ENCODE measurements at regions not wholly inside any gene's neighbourhood (a gene's known extent, or its start where the extent isn't known, plus 50 kb on each side); places are given as distances from the start of the nearest gene placed in this dataset.

DNA sequence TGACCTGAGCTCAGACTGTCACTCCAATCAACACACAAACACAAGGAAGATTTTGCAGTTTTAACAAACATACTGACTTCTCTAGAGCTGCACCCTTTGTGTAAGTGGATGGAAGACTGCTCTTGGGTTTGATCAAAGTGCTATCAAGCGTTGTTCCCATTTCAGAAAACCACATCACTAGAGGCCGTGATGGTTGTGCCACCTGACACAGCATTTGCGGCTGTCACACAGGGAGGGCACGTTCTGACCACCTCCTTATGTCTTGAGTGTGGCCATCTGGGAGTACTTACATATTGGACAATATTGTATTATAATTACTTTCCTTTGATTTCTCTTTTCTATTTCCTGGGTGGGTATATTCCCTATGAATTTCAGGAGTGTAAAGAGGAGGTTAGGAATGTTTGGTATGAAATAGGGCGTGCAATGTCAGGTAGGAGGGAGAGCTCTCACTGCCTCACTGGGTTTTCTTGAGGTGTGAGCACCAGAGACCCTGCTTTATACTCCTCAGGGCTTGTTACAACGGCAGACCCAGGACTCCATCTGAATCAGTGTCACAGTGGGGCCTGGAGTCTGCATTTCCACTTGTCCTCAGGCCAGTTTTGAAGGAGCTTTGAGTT is 74.3 kb downstream of the SYNE3 start:
- no peak for DNase-seq (ENCODE audit: low spot score)

DNA sequence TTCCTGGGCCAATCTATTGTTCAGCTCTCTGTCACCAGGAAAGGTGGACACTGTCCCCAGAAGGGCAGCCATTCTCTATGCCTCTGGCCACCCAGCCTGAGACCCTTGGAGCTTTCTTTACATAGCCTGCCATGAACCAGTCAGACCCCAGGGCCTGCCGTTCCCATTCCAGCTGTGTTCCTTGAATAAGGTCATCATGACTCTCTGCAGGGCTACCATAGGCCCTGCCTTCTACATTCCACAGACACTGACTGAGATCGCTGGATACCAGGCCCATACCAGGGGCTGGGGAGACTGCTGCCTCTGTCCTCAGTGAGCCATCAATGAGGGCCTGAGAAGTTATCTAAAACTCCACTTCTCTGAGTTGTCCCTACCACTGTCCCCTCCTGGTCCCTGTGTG is 75.5 kb downstream of the SYNE3 start:
- DNase-seq (ENCODE audit: low spot score) = no peak

DNA sequence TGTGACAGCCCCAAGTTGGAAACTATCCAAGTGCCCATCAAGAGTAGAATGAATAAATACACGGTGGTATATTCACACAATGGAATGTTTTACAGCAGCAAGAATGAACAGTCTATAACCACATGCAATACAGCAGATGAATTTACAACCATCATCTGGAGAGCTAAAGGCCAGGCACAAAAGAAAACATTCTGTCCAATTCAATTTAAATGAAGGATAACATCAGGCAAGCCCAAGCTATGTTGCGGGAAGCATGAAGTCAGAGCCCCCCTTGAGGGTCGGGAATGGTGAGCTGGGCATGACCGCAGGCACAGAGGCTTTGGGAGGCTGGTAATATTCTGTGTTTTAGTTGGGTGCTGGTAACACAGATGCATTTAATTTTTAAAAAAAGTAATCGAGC is 76.0 kb downstream of the SYNE3 start:
- DNase-seq (ENCODE audit: low spot score) = no peak

DNA sequence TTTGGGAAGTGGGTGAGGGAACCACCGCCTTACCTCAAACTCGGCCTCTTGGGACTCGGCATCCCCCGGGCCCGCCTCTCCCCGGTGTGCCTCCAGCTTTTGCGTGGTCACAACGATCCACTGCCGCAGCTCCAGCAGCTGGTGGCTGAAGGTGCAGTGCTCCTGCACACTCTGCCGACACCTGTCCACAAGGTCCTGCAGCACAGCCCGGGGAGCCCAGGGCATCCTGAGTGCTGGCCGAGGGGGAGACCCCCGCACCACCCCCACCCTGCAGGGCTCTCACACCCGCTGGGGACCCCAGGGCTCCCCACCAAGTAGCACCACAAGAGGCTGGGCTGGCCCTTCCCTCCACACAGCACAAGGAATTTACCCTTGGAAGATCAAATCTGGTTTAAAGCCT is 76.6 kb downstream of the SYNE3 start:
- DNase-seq (ENCODE audit: low spot score) = no peak

DNA sequence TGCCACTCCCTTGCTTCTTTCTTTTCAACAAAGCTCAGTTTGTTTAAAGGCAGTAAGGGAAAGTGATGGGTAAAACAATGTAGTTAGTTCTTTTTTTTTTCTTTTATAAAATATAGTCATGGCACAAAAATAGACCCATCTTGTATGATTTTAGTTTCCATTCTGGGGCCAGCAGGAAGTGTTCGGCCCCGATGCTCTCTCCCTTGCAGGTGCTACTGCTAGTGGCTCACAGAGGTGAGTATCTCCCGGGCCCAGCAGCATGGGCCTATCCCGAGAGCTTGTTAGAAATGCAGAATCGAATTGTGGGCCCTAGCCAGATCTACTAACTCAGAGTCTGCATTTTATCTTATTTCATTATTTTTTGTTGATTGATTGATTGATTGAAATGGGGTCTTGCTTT is 78.7 kb downstream of the SYNE3 start:
- DNase-seq (ENCODE audit: low spot score) = no peak

DNA sequence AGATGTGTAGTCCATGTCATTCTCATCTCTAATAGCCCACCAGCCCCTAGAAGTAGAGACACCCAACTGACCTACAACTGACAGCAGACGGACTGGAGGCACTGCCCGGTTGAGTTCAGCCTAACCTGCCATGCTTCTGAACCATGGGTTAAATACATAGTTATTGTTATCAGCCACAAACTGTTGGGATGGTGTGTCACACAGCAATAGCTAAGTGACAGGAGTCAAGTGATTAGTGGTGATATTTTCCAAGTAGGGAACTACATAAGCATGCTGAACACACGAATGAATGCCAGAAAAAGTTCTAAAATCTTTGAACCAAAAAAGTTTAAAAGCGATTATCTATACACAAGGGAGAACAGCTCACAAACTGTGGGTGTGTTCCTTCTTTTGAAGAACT is 80.1 kb downstream of the SYNE3 start:
- DNase-seq (ENCODE audit: low spot score) = no peak

DNA sequence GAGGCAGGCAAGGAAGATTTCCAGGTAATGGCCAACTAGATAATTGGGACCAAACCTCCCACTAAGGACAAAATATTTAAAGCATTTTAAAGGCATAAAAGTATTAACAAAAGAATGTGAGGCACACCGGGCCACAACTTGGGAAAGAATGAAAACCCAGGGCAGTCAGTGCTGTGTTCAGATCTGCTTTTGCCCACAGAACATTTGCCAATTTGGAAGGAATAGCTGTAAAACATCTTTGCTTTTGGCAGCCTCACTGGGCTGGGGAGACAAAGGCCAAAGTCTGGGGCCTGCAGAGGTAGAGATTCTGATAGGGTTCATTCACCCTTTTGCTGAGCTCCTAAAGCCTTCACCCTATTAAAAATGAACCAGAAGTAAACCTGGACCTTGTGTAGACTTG is 82.3 kb downstream of the SYNE3 start:
- DNase-seq (ENCODE audit: low spot score) = no peak

DNA sequence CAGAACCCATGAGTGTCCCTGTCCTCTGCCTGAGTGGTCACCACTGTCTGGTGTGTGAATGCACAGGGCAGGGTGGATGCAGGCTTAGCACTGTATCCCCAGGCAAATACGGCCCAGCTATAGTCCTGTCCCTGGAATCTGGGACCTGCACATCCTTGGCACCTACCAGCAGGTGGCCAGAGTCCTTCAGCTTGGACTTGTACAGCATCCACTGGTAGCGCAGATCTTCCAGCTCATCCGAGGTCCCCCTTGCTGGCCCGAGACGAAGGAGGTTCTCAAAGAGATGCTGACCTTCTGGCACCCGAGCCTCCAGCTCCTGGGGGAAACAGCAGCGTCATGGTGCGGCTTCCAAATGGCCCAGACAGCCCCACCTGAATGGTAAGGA is 83.4 kb downstream of the SYNE3 start:
- no peak for DNase-seq (ENCODE audit: low spot score)

DNA sequence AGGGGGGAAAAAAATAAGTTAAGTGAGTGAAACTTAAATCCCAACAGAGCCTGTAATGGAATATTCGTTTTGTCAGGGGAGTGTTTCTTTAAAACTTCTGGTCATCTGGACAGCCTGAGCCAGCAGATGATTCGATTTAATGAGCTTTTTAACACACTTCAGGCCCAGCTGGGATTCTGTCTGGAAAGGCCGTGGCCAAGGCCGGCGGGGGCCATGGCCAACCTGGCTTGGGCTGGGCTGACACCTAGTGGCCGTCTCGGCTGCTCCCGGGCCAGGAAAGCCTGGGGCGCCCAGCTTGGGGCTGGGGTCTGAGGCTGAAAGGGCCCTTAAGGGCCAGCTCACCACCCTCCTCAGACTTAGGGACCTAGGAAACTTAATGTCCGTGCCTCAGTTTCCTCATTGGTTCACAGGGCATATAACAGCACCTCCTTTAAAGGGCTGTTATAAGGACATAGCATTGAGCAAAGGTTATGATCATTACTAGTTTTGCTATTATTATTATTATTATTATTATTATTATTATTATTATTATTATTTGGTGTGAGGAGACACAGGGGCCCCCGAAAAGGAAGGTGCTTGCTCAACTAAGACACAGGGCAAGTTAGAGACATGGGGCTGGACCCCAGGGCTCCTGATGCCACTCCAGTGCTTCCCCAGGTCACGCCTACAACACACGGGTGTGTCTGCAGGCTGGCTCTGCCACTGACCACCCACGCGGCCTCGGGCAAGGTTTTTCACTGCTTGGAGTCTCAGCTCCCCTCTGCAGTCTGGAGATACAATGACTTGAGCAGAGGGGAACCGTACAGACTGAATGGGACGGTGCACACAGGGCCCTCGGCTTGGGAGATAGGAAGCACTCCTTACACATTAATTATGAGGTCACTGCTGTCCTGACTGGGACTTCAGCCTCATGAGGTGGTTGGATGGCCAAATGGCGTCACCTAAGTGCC is 84.0 kb downstream of the SYNE3 start:
- peak; percentile 76 for DNase-seq (ENCODE audit: low spot score)

DNA sequence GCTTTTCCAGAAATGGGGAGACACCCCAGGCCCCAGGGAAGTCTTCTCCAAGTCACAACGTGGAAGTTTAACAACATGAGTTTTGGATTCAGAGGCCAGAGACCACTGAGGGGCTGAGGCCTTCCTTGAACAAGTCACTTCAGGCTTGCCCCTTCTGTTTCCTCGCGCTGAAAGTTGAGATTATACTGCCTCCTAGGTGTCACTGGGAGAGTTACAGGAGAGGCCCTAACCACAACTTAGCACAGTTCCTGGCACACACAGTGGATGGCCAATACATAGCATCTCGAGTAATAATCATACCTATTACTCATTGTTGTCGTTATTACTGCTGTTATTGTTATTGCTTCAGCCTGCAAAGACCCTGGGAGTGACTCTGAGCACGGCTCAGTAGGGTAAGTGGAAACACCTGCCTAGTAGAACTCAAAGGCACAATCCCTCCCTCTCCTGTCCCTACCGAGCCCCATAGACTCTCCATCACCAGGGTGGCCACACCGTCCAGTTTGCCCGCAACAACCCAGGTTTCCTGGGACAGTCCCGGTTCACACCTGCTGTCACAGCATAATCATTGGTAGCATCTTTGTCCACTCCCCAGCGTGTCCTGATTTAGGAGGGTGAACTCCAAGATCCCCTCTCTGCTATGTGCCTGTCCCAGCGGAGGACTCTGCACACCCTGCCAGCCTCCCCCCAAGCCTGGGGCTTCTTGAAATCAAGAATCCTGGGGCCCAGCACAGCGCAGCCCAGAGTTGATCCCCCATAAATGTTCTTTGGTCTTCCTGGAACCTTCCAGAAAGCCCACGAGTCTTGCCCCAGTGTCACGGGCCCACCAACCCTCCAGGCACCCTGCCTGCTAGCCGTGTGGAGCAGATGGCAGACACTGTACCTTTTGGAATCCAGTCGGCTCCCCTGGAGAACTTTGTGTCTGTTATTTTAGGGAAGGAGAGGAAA is 85.0 kb downstream of the SYNE3 start:
- DNase-seq (ENCODE audit: low spot score) = no peak

DNA sequence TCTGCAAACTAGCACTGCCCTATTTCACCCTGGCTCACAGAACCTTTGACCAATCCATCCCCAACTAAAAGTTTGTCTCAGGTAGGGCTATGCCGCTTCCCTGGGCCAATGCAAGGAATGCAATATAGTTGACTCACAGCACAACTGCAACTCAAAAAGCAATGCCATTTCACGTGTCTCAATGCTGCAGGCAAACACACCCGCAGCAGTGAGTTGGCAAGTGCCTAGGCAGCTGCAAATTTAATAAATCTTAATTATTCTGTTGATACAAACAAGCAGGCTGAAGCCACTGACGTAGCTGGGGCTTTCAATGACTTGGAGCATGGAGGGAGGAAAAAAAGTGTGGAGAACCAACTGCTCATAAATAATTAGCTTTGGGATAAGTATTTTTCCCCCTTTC is 87.9 kb downstream of the SYNE3 start:
- no peak for DNase-seq (ENCODE audit: low spot score)

DNA sequence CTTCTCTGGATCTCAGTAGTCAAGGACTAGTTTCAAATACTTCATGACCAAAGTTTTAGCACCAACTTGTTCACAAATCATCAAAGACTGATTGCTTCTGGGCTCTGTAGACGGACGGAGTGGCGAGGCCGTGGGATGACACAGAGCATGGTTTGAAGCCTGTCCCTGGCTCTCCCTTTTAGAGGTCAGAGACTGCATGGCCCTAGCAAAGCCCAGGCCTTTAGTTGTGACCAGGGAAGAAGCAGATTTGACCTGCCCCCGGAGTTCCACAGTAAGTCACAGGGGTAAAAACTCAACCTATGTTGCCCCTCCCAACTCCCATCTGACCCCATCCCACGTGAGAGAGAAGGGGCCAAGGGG is 90.4 kb downstream of the SYNE3 start:
- no peak for DNase-seq (ENCODE audit: low spot score)

DNA sequence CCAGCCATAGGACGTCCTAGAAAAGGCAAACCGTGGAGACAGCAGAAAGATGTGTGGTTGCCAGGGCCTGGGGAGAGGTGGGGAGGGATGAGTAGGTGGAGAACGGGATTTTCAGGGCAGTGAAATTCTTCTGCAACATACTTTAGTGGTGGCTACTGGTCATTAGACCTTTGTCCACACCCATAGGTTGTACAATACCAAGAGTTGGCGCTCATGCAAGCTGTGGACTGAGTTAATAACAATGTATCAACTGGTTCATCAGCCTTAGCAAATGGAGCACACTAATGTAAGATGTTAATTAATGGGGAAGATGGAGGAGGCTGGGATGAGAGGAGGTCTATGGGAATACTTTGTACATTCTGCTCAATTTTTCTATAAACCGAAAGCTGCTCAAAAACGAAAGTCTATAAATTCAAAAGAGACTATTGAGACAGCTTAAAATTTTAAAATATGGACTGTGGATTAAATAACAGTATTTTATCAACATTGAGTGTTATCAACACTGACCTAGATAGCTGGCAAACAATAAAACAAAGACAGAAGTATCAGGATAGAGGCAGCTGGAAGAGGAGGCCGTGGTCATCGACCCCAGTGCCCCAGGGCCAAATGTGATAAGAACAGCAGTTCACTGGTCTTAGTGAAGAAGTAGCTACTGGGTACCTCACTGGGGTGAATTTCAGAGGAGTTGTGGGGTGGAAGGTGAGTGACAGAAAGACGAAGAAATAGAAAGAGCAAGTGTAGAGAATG is 90.9 kb downstream of the SYNE3 start:
- DNase-seq (ENCODE audit: low spot score) = no peak

DNA sequence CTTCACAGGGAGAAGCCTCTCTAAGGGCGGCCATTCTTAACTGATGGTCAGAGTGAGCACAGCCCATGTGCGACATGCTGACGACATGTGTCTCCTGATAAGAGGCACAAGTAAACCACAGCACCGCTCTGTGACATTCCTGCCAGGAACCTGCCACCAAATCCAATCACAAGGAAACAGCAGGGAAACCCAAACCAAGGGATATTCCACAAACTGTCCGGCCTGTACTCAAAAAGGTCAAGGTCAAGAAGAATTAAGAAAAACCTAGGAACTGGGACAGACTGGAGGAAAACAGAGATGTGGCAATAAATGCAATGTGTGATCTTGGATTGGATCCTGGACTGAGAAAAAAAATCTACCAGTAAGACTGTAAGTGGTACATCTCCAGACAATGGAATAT is 91.9 kb downstream of the SYNE3 start:
- no peak for DNase-seq (ENCODE audit: low spot score)

DNA sequence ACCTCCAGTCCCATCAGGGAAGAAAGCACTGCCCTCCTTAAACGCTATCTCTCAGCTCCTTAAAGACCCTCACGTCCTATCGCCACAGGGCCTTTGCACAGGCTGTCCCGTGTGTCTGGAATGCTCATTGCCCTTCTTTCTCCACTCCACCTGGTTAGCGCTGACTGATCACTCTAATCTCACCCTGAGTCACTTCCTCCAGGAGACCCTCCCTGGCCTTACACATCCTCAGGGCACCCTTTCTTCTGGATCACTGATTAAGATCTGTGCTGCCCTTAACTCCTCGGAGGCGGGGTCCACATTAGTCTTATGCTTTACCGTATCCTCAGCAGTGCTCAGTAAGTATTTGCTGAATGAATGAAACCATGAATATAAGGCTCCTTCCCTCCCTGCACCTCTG is 94.7 kb downstream of the SYNE3 start:
- no peak for DNase-seq (ENCODE audit: low spot score)

DNA sequence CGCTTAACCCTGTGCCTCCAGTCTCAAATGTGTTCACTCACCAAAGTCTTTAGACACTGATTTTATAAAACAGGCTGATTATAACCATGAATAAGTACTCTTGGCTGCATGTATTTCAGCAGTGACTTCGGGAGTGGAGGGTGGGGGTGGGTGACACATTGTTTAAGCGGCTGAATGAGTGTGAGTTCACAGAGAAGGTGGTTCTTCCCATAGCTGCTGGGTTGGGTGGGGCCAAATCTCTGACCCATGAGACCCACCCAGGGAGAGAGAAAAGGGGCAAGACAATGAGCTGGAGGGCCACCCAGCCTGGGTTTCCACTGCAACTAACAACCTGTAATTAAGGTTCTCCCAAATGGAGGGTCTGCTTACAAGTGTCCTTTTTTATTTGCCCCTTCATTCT is 96.4 kb downstream of the SYNE3 start:
- no peak for DNase-seq (ENCODE audit: low spot score)

DNA sequence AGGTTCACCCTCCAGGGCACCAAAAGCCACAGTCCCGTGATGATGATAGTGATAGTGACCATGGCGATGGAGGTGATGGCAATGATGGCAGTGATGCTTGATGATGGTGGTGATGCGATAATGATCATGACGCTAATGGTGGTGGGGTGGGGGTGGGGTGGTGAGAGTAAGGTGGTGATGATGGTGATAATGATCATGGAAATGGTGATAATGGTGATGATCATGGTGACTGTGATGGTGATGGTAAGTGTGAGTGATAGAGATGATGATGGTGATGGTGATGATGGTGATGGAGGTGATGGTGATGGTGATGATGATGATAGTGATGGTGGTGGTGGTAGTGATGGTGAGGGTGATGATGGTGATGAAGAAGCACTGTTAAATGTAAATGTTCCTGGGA is 96.9 kb downstream of the SYNE3 start:
- DNase-seq (ENCODE audit: low spot score) = no peak

DNA sequence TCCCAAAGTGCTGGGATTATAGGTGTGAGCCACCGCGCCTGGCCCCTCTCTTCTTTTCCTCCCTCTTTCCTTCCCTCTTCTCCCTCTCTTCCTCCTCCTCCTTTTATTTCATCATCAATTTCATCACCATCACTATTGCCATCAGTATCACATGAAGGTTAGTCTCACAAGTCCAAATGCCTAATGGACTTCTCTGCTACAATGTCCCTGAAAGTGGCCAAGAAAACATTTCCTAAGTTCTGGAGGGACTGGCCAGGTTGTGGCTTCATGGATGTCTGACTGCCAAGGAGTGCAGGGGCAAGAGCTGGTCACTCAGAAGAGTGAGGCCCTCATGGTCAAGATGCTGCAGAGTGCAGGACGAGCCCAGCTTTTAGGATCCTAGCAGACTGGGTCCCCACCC is 97.6 kb downstream of the SYNE3 start:
- no peak for DNase-seq (ENCODE audit: low spot score)

DNA sequence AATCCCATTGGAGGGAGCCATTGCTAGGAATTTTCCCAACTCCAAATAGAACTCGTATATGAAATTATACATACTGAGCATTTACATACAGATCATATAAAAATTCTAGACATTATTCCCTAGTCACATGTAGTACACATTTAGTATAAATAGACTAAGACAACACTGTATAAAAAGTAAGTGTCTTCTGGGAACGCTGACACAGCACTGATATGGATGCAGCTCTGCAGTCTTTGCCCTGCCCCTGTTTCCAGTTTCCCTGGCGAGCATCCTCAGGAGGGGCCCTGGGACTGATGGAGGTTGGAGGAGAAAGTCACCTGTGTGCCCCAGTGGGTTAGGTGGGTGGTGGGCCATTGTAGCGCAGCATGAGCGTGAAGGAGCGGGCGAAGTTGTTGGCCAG is 97.8 kb upstream of the CLMN start:
- DNase-seq (ENCODE audit: low spot score) = no peak

DNA sequence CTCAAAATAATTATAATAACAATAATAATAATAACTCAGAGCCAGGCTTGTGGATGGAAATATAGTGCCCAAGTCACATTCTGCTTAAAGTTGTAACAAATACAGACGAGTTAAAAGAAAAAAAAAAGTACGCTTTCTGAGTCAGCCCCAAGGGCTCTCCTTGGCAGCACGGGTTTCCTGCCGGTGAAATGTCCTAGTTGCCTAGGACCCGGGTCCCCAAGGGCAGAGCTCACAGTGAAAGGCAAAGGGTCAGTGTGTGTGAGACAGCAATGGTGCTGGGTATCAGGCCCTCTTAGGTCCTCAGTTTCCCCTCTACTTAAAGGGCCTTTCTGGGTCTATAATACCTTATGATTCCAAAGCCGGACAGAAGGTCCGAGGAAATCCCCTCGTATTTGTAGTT is 96.3 kb upstream of the CLMN start:
- DNase-seq (ENCODE audit: low spot score) = no peak

DNA sequence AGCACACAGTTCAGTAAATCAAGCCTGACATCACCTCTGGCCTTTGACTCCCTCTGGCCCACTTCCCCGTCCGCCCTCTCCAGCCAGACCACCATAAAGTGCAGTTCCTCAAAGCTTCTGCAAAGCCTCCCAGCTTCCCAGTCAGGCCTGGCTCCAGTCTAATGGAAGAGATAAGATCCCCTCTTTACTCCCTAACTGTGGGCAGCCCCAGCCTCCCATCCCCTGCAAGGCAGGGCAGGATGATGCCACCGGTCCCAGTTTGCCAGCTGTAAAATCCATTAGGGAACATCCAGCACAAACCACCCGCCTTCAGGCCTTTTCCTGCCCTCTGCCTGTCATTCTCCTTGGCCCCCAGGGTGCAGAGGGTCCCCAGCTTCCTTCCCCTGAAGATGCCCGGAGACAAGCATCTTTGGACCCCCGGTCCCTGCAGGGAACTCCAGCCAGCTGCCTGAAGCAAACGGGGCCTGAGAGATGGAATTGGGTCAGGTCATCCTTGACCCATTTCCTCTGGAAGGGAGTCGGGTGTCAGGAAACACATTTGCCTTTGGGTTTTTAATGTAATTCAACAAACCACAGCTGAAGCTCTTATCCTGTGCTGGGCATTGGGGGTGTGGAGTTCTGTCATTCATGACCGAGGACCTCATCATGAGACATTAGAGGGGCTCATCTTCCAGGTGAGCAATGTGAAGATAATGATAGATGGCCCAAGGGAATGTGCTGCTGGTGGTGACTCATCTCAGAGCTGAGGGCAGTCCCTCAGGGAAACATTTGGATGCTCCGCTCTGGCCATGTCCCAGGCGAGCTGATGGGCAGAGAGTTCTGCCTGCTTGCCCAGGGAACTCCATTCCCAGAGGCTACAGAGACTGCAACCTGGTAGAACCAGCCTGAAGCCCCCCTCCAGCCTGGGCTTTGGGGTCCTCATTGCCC is 93.8 kb upstream of the CLMN start:
- DNase-seq (ENCODE audit: low spot score) = no peak
